Dedifferentiated amniotic fluid mesenchymal stem cell (primary cell): ENCODE measurements at regions not wholly inside any gene's neighbourhood (a gene's known extent, or its start where the extent isn't known, plus 50 kb on each side); places are given as distances from the start of the nearest gene placed in this dataset.
A peak's percentile ranks its signal among the peaks of the same experiment; 100 is the strongest.

ENCODE experiments used
- DNase-seq: peaks from one replicate; pipeline ENCODE4 v3.0.0-alpha.2; 2016; ENCODE audit errors: extremely low spot score

- no peak for DNase-seq
These were observed 301.7 kb upstream of the ZFP64 start for GRCh38 chr20:52493171-52493721.

DNA sequence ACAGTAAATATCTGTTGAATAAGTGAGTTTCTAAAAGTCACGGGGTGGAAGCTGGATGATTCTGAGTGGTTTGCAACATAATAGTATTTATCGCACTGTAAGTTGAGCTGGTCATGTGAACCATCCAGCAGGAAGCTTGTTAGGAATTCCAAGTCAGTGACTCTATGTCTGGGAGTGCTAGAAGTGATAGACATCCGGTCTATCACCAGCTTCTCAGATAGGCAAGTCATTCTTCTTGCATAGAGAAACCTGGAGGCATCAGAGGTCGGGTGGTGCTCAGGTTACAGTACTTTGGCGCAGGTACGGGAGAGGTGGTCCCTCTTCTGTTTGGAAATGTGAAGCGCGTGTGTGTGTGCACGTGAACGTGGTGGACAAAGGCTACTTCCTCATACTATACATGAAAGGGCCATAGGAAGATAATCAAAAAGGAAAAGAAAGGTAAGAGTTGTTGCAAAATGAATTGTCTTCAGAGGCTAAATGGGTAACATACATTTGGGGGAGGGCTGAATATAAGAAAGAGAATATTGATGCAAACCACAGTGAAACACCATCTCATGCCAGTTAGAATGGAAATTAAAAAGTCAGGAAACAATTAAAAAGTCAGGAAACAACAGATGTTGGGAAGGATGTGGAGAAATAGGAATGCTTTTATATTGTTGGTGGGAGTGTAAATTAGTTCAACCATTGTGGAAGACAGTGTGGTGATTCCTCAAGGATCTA is 299.3 kb upstream of the ZFP64 start:
- DNase-seq, result peak; percentile 39

GRCh38 chr20:52484438-52484837 is 292.9 kb upstream of the ZFP64 start:
- DNase-seq, result peak; percentile 39

DNA sequence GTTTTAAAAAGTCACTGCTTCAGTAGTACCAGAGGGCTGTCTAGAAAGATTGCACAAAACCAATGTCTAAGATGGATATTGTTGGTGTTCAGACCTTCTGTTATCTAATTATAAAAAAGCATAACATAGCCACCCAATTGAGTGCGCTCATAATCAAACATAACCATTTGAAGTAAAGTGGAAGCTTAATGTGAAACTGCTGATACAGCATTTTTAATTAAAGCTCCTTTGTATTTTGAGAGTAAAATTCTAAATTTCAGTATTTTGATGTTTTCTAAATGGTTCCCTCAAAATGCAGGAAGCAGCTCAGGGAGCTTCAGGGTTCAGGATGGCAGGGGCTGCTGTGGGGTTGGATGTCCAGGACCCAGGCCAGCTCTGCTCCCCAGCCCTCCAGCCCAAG is 291.8 kb upstream of the ZFP64 start:
- no peak for DNase-seq

GRCh38 chr20:52482044-52482443 is 290.5 kb upstream of the ZFP64 start:
- DNase-seq, result no peak

DNA sequence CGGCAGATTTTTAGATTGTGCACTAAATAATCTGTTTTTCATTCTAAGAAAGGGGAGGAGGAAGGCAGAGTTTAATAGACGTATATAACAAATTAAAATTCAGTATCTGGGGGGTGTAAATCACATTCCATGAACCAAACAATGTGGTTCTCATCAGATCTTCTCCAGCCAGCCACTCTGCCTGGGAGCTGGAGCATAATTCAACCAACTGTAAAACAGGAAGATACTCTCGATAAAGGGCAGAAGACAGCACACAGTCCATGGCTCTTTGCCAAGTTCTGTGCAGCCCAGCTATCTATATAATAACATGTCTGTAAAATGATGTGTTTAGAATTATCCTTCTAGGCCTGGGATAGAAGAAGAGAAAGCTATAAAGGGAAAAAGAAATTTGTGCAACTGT is 289.9 kb upstream of the ZFP64 start:
- DNase-seq, result no peak

DNA sequence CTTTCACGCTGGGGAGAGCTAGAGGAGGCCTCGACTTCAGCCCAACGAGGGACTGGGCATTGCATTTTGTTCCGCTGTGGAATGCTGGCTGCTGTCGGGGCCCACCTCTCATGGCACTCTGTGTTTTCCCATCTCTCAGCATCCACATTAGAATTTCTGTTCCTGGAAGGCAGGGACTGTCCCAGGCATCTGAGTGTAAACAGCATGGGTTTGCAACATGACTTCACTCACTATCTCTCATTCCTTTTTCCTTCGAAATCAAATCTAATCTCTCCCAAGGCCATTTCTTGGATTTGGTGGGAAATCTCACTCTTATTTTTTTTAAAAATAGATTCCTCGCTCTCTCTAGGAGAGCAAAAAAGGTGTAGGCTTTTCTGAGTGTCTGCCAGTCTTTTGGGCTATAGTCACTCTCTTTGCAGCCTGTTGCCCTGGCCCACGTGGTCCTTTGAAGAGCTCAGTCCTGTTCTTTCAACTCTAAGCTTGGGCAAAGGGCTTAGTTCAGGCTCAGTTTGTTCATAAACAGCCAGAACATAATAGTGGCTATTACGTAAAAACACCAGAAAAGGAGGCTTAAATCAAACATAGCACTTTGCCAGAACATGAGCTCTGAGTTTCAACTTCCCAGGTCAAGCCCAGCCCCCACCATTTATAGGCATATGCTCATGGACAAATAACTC is 284.6 kb upstream of the ZFP64 start:
- no peak for DNase-seq

- DNase-seq, result no peak
These were observed 281.6 kb upstream of the ZFP64 start for GRCh38 chr20:52473186-52473585.

- no peak for DNase-seq
These were observed 279.0 kb upstream of the ZFP64 start for GRCh38 chr20:52470561-52470960.

GRCh38 chr20:52469128-52469527 is 277.5 kb upstream of the ZFP64 start:
- no peak for DNase-seq

DNA sequence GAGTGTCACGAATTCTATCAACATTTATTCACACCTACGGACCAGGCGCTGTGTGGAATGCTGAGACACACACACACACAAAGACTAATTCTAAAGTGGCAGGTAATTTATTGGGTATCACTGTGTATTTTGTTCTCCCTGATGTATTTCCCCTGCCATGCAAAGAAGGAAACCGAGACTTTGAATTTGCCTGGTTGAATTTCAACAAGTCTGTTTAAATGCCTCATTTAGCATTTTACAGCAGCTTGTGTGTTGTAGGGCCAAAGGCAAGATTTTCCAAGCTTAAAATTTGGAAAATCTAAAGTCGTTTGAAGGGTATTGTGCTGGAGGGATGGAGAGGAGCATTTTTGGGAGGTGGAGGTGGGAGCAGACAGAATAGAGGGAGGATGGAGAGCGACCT is 274.4 kb upstream of the ZFP64 start:
- DNase-seq, result no peak

- no peak for DNase-seq
These were observed 270.0 kb upstream of the ZFP64 start for GRCh38 chr20:52461582-52461981.

DNA sequence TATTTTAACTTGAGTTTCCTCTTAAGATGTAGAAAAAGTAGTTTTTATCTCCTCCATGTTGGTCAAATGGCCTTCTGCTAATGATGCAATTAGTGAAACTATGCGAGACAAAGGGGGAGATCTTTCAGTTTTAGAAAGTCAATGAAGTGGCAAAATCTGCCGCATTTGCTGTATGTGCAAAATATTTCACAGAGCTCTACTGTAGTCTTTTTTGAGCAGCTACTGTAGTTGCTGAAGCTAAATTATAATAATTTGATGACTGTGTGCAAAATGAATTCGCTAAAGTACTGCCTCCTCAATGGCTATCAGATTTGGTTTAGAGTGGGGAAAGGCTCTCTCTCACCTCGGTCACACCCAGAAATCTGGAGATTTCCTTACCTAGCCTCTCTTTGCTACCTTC is 267.6 kb upstream of the ZFP64 start:
- DNase-seq, result no peak

- DNase-seq, result no peak
These were observed 266.2 kb upstream of the ZFP64 start for GRCh38 chr20:52457826-52458225.

GRCh38 chr20:52454660-52455059 is 263.1 kb upstream of the ZFP64 start:
- DNase-seq, result no peak

- no peak for DNase-seq
These were observed 257.1 kb upstream of the ZFP64 start for GRCh38 chr20:52448513-52449232.

DNA sequence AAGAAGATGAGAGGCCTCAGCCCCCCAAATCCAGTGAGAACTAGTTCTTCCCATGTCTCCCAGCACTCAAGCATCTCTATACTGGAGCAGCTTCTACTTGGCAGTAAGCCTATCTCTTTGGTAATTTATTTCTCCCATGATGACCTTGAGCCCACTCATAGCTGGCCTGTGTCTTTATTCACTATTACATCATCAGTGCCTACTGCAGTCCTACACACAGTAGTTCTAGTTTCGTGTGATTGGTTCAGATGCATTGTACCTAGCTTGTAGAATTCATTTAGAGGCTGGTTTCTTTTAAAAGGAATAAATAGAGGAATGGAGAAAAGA is 255.6 kb upstream of the ZFP64 start:
- no peak for DNase-seq

DNA sequence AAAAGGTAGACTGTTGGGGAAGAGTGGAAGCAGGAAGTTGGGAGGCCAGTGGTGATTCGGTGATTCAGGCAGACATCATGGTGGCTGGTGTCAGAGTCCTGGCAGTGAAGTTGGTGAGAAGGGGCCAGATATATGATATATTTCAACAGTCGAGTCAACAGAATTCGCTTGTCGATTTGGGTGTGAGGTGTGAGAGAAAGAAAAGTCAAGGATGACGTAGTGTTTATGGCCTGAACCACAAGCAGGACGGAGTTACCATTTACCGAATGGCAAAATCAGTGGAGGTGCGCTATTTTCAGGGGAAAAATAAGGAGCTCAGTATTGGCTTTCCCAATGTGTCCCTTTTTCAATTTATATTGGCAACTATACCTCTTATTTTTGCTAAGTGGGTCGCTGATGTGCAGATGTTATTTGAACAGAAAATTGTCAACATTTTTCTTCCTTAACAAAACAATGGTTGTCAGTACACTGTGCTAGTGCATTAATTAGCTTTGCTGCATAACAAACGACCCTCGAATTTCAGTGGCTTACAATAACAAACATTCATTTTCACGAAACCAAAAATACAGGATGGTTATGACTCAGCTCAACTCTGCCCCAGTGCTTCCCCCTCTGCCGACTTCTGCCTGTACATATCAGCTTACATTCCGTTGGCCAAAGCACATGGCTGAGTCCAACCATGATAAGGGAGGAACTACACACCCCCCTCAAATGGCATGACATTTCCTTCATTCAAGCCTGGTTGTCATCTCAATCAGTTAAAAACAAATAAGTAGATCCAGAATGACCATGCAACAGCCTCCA is 255.0 kb upstream of the ZFP64 start:
- no peak for DNase-seq

DNA sequence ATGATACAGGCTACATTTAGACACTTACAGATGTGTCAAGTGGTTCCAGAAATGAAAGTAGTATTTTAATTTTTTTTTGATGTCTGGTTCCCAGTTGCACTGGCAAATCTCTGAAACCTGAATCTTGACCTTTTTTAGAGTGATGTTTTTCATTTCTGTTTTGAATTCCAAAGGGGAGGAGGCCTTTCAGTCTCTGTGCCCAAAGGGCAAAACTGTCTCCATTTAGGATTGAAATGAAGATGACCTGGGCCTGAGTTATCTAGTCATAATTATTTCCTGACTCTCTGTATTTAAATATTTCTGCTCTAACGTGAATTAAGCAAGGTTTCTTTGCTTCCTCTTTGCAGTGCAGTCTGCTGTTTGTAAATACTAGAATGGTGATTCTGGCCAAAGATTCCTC is 252.9 kb upstream of the ZFP64 start:
- DNase-seq, result no peak

- no peak for DNase-seq
These were observed 252.3 kb upstream of the ZFP64 start for GRCh38 chr20:52443874-52444273.

DNA sequence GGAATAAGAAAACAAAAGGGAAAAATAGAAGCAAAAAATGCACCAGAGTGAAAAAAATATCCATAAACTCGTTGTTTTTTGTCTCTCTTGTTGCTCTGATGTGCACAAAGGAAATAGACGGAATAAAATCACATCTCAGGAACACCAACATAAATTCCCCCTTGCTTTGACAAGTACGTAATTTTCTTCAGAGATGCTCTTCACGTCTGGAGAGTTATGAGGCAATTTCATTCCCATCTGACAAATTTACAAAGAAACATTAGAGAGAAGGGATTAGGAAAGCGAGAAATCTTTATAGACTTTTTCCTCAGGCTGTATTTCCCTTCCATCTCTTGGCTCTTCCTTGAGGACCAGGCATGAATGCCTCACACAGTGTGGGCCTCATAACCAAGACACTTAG is 250.1 kb upstream of the ZFP64 start:
- DNase-seq, result no peak

- no peak for DNase-seq
These were observed 247.8 kb upstream of the ZFP64 start for GRCh38 chr20:52439375-52439774.
